Fibroblast of lung (primary cell): ENCODE measurements at regions not wholly inside any gene's neighbourhood (a gene's known extent, or its start where the extent isn't known, plus 50 kb on each side); places are given as distances from the start of the nearest gene placed in this dataset.

Experiments used
- CTCF ChIP-seq, 2 donors: IDR thresholded peaks in 1 of 2; conservative IDR thresholded peaks in 1 of 2; 1 replicate in 1 of 2; 2 replicates in 1 of 2; pipeline ENCODE4 v1.5.1; 2011 to 2012; ENCODE audit warnings: low read length in 2 of 2, control low read depth in 1 of 2, inconsistent platforms in 1 of 2, low read depth in 1 of 2, mild to moderate bottlenecking in 1 of 2
- EZH2 ChIP-seq: IDR thresholded peaks from 2 replicates; pipeline ENCODE4 v1.5.1; 2012; ENCODE audit warnings: low read length, control low read depth, mild to moderate bottlenecking; ENCODE audit errors: missing control alignments

DNA sequence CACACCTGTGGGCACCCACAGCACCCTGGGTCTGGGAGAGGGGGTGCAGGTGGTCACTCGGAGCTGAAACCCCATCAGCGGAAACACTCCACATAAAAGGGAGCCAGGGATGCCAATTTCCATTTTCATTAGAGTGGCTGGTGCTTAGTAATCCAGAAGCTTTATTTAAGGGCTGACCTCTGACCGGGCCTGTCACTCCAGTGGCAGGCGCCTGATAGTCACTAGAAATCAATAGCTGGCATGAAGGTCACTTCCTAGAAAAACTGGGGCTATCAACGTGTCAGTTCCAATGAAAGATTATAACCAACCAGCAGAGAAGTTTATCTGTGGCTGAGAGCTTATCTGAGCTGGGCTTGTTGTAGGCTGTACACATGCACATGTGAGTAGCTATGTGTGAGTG lies 333.7 kb upstream of the SKOR2 start:
- no peak for TF ChIP-seq CTCF (conservative IDR thresholded peaks at IDR 0.05 in 1 of 2, IDR thresholded peaks at IDR 0.05 in 1 of 2; ENCODE audit: low read depth in 1 of 2, low read length in 2 of 2)
- no peak for TF ChIP-seq EZH2
